ENCODE measurements at regions not wholly inside any gene's neighbourhood (a gene's known extent, or its start where the extent isn't known, plus 50 kb on each side); places are given as distances from the start of the nearest gene placed in this dataset.

DNA sequence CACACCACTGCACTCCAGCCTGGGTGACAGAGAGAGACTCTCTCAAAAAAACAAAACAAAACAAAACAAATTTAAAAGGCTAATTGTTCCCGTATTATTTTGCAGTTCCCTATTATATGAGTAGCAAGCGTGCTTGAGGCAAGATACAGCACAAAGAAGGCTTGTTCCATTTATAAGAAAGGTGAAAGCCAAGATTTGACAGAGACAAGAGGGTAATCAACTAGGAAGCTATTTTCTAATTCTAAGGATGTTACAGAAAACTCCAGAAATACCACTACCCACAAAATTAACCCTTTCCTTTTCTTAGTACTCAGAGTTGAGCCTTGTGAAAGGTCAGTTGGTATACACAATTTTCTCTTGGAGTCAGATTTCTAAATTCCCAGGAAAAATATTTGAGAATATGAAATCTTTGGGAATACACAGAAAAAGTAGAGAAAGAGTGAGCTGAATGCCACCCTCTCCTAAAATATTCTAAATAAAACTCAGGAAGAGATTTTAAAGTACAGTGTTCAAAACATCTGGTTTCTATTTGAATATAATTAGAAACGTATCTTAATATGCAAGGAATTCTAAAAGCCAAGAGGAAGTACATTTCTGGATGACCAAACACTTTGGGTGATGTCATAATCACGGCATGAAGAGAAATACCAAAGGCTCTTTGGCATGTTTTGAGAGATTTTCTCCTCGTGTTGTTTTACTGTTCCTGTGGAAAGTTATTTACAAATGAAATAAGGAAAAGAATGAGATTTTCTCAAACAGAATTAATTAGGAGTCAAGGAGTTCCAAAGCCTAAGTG lies 63.0 kb upstream of the FLT1 start:
- FAIRE-seq (no peak), DNase-seq (no peak), ATAC-seq (no peak)
- TF ChIP-seq, protein P1, sequence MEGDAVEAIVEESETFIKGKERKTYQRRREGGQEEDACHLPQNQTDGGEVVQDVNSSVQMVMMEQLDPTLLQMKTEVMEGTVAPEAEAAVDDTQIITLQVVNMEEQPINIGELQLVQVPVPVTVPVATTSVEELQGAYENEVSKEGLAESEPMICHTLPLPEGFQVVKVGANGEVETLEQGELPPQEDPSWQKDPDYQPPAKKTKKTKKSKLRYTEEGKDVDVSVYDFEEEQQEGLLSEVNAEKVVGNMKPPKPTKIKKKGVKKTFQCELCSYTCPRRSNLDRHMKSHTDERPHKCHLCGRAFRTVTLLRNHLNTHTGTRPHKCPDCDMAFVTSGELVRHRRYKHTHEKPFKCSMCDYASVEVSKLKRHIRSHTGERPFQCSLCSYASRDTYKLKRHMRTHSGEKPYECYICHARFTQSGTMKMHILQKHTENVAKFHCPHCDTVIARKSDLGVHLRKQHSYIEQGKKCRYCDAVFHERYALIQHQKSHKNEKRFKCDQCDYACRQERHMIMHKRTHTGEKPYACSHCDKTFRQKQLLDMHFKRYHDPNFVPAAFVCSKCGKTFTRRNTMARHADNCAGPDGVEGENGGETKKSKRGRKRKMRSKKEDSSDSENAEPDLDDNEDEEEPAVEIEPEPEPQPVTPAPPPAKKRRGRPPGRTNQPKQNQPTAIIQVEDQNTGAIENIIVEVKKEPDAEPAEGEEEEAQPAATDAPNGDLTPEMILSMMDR (IDR thresholded peaks at IDR 0.05) = no peak
- Histone ChIP-seq H3K9me3 (no peaks in the 10 kb centered on the region), H3K27me3 (no peaks in the 10 kb centered on the region), H3K4me3 (no peak overlapping the region), H3K4me1 (no peaks in the 10 kb centered on the region), H3K36me3 (no peaks in the 10 kb centered on the region), H3K27ac (no peak overlapping the region)
- 37 to 46% methylated on average over 5 of the region's 5 CpGs for WGBS, 2 donors
- intact Hi-C loops (cut with DNase I) = no loop called here

DNA sequence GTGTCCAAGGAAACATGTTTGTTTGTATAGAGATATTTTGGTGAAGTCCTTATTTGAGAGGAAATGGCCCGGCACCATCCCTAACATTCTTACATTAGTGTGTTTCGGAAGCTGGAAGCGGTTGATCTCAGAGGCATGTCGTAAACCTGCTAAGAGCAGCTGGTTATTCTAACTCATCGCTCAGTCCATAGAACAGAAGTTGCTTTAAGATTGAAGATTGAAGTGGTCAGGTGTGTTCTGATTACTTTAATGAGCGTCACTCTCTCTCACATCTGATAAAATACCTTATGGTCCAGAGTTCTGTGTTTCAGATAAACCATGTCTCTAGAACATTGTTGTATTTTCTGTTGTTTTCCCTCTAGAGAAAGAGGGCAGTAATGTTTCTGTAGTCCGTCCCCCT lies 60.2 kb upstream of the FLT1 start:
- Histone ChIP-seq H3K36me3 (no peaks in the 10 kb centered on the region), H3K9me3 (no peaks in the 10 kb centered on the region), H3K4me1 (no peaks in the 10 kb centered on the region), H3K27me3 (no peaks in the 10 kb centered on the region), H3K4me3 (no peak overlapping the region), H3K27ac (no peak overlapping the region)
- WGBS, 2 donors = 76 to 82% methylated on average over 7 of the region's 7 CpGs
- FAIRE-seq (no peak), ATAC-seq (no peak), DNase-seq (no peak)
- TF ChIP-seq, protein P1 (IDR thresholded peaks at IDR 0.05) = no peak
- intact Hi-C loops (cut with DNase I) = no loop called here

DNA sequence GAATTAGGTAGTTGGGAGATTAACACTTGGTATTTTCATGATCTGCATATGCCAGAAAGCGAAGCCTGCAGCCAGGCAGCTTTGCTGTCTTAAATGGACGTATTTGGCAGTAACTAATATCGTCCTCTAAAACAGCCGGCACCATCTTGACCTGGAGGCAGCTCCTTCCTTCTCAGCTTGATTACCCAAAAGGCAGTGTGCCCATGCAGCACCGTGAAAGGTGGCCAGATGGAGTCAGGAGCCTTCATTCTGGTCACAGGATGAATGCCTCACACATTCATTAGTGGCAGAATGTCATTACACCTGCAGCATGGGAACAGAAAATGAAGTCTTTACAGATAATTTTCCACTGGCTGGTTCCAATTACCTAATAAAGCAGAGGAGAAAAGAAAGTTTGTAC lies 59.0 kb upstream of the FLT1 start:
- no peaks in the 10 kb centered on the region for H3K36me3 ChIP-seq
- H3K4me3 ChIP-seq = no peak overlapping the region
- no peaks in the 10 kb centered on the region for H3K9me3 ChIP-seq
- H3K27ac ChIP-seq = no peak overlapping the region
- no peaks in the 10 kb centered on the region for H3K4me1 ChIP-seq
- no peaks in the 10 kb centered on the region for H3K27me3 ChIP-seq
- ATAC-seq = no peak
- 71 to 72% methylated on average over 5 of the region's 5 CpGs for WGBS, 2 donors
- TF ChIP-seq, protein P1 (IDR thresholded peaks at IDR 0.05) = no peak
- no peak for DNase-seq
- FAIRE-seq = no peak
- intact Hi-C loops (cut with DNase I) = no loop called here

DNA sequence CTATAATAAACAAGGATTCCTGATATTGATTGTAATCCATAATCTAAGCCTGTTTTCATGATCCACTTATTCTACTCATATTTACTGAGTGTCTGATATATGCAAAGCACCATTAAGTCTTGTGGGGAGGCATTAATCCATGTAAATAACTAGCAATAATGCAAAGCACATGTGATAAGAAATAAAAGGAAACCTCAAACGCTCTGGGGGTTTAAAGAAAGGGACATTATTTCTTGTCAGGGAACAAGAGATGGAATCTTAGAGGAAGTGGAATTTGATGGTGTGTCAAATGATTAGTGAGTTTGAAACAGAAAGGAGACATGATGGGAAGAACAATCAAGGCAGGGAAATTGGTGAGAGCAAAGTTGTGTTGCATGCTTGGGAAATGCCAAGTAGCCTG lies 57.4 kb upstream of the FLT1 start:
- intact Hi-C loops (cut with DNase I) = no loop called here
- no peaks in the 10 kb centered on the region for H3K4me1 ChIP-seq
- H3K27ac ChIP-seq = no peak overlapping the region

DNA sequence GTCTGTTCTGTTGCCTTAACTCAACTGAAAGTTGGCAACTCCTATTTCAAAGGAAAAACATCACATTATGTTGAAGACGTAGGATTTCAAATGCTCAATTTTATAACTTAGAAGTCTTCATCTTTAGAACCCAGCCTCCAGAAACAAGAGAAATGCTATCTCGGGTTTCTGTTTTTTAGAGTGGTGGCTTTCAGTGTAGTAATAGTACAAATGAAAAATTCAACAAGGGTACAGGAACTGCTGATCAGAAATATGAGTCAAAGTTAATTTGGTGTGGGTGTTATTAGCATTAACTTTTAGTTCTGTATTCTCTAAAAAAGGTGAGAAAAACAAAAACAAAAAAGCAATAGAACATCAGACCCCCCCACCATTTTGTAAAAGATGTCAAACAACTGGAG lies 56.6 kb upstream of the FLT1 start:
- no peak for DNase-seq
- no peak for ATAC-seq
- Histone ChIP-seq H3K4me1 (no peaks in the 10 kb centered on the region), H3K27ac (no peak overlapping the region), H3K27me3 (peaks cover 0 to 4% (median 0%) of the 10 kb centered on the region in 4 donors), H3K9me3 (no peaks in the 10 kb centered on the region), H3K36me3 (no peaks in the 10 kb centered on the region), H3K4me3 (no peak overlapping the region)
- FAIRE-seq = no peak
- WGBS, 2 donors = 67 to 75% methylated on average over 2 of the region's 2 CpGs
- intact Hi-C loops (cut with DNase I) = no loop called here
- TF ChIP-seq, protein P1 (IDR thresholded peaks at IDR 0.05) = no peak

More for the DNA sequence above, 57.4 kb upstream of the FLT1 start:
- Histone ChIP-seq H3K4me3 (no peak overlapping the region), H3K9me3 (no peaks in the 10 kb centered on the region), H3K27me3 (peaks cover 0 to 4% (median 0%) of the 10 kb centered on the region in 4 donors), H3K36me3 (no peaks in the 10 kb centered on the region)
- 27 to 36% methylated on average over 1 of the region's 1 CpG for WGBS, 2 donors
- FAIRE-seq (no peak), DNase-seq (no peak), ATAC-seq (no peak)
- TF ChIP-seq, protein P1 (IDR thresholded peaks at IDR 0.05) = no peak

All from pancreas (tissue), 10 donors.